ENCODE measurements at regions not wholly inside any gene's neighbourhood (a gene's known extent, or its start where the extent isn't known, plus 50 kb on each side); places are given as distances from the start of the nearest gene placed in this dataset.

- no peak overlapping the region for H4K91ac ChIP-seq (replicated peaks; ENCODE audit: insufficient read length, low read length)
- H2BK120ac ChIP-seq (replicated peaks; ENCODE audit: low read depth, low read length) = no peak overlapping the region
- H4K5ac ChIP-seq (ENCODE audit: insufficient read length, low read depth, low read length) = no peak overlapping the region
- H2BK15ac ChIP-seq (ENCODE audit: low read length) = no peak overlapping the region
- no peak overlapping the region for H2AK5ac ChIP-seq (ENCODE audit: low read depth, low read length)
- H3K27ac ChIP-seq (ENCODE audit: low read depth, low read length) = no peak overlapping the region
- ChIA-PET CTCF (ENCODE audit: partially characterized antibody) (interaction anchor here (0.6 kb wide), 1 partner anchor 90 kb away, joined by 4 read pairs; no protein-coding TSS in a partner anchor), POLR2A (ENCODE audit: partially characterized antibody) (no interaction called here)
- no peak overlapping the region for H3K4me3 ChIP-seq (ENCODE audit: extremely low read depth in 1 of 4, insufficient read depth in 2 of 4, low read depth in 3 of 4, low read length in 4 of 4)
- H3K79me2 ChIP-seq (ENCODE audit: control insufficient read depth in 1 of 2, insufficient read depth in 2 of 2, low read length in 2 of 2) = no peaks in the 10 kb centered on the region
- H3K4ac ChIP-seq (replicated peaks; ENCODE audit: insufficient read length, low read depth, low read length) = no peak overlapping the region
- peaks cover 0 to 2% of the 10 kb centered on the region in 2 experiments for H4K20me1 ChIP-seq (replicated peaks in 1 of 2; ENCODE audit: control insufficient read depth in 1 of 2, insufficient read depth in 2 of 2, low read length in 2 of 2)
- peaks cover 11 to 31% (median 26%) of the 10 kb centered on the region in 4 experiments for H3K27me3 ChIP-seq (replicated peaks in 1 of 4; ENCODE audit: control insufficient read depth in 3 of 4, extremely low read depth in 1 of 4, insufficient read depth in 3 of 4, low read length in 3 of 4)
- no peak overlapping the region for H2AFZ ChIP-seq (ENCODE audit: low read length)
- H3K79me1 ChIP-seq (ENCODE audit: low read depth, low read length) = no peaks in the 10 kb centered on the region
- no peak overlapping the region for H3K4me2 ChIP-seq (ENCODE audit: insufficient read depth in 1 of 2, low read depth in 2 of 2, low read length in 2 of 2)
- H3K23me2 ChIP-seq (ENCODE audit: low read depth, low read length) = no peaks in the 10 kb centered on the region
- WGBS, 2 experiments (ENCODE audit: extremely low coverage in 1 of 2, insufficient coverage in 1 of 2, insufficient read length in 1 of 2, insufficient replicate concordance in 2 of 2, low coverage in 1 of 2, low lambda C conversion rate in 2 of 2, missing lambda C conversion rate in 1 of 2) = 80% methylated on average over 7 of the region's 7 CpGs; no CpG with 5 or more reads in 1 of the 2 experiments
- H3K18ac ChIP-seq (ENCODE audit: extremely low read depth, low read length) = no peak overlapping the region
- H3K9ac ChIP-seq (replicated peaks in 1 of 4; ENCODE audit: extremely low read depth in 1 of 4, low read depth in 3 of 4, low read length in 3 of 4) = no peak overlapping the region
- DNase-seq (ENCODE audit: low read depth in 1 of 2, low spot score in 2 of 2) (no peak), FAIRE-seq (no peak)
- no peak overlapping the region for H3K56ac ChIP-seq (replicated peaks; ENCODE audit: insufficient read length, low read depth, low read length)
- no peak overlapping the region for H4K8ac ChIP-seq (ENCODE audit: extremely low read depth, insufficient read depth, low read length)
- H2BK5ac ChIP-seq (ENCODE audit: low read depth, low read length) = no peak overlapping the region; the same call in 1 of the 2 replicates
- no peak overlapping the region for H3K23ac ChIP-seq (ENCODE audit: insufficient read length)
- H3K14ac ChIP-seq (ENCODE audit: insufficient read length) = no peak overlapping the region
- H2BK20ac ChIP-seq (ENCODE audit: low read length) = no peak overlapping the region
- no peaks in the 10 kb centered on the region for H3K9me3 ChIP-seq (ENCODE audit: insufficient read depth in 2 of 2, low read depth in 1 of 2, low read length in 1 of 2)
- peaks cover 0 to 5% (median 1%) of the 10 kb centered on the region in 4 experiments; a peak in 2 of 7 replicates for H3K4me1 ChIP-seq (replicated peaks in 1 of 4; ENCODE audit: control insufficient read depth in 3 of 4, insufficient read depth in 4 of 4, low read length in 3 of 4)
- no peaks in the 10 kb centered on the region for H3K36me3 ChIP-seq (ENCODE audit: control insufficient read depth in 2 of 4, insufficient read depth in 4 of 4, low read length in 3 of 4)
- TF ChIP-seq CREB1 (IDR thresholded peaks at IDR 0.05) (no peak), CTBP2 (IDR thresholded peaks at IDR 0.05; ENCODE audit: borderline replicate concordance, insufficient read depth, insufficient read length, low read length) (no peak), RNF2 (IDR thresholded peaks at IDR 0.05; ENCODE audit: borderline replicate concordance, low read depth, low read length, missing control alignments, poor library complexity, severe bottlenecking) (no peak), JUND (IDR thresholded peaks at IDR 0.05; ENCODE audit: low read length) (peak; percentile 54)
- H2BK12ac ChIP-seq (ENCODE audit: low read depth, low read length) = no peak overlapping the region
Observed at GRCh38 chr20:36104244-36104643, 50.3 kb upstream of the EPB41L1 start.
